ENCODE measurements at regions not wholly inside any gene's neighbourhood (a gene's known extent, or its start where the extent isn't known, plus 50 kb on each side); places are given as distances from the start of the nearest gene placed in this dataset.

GRCh38 chr6:8529250-8529649 is 93.9 kb upstream of the SLC35B3 start:
- TF ChIP-seq POLR2AphosphoS5 (IDR thresholded peaks at IDR 0.05; ENCODE audit: low read depth, low read length), result no peak
- no peak for TF ChIP-seq FOXP2 (optimal IDR thresholded peaks at IDR 0.05; ENCODE audit: borderline replicate concordance, extremely low read depth, extremely low read length, insufficient read depth)
- no peak for TF ChIP-seq TAF1 (IDR thresholded peaks at IDR 0.05; ENCODE audit: borderline replicate concordance, insufficient read depth, low read length)
- no peak for TF ChIP-seq SIN3A (IDR thresholded peaks at IDR 0.05; ENCODE audit: borderline replicate concordance, insufficient read depth, low read length)
- TF ChIP-seq, protein P1, sequence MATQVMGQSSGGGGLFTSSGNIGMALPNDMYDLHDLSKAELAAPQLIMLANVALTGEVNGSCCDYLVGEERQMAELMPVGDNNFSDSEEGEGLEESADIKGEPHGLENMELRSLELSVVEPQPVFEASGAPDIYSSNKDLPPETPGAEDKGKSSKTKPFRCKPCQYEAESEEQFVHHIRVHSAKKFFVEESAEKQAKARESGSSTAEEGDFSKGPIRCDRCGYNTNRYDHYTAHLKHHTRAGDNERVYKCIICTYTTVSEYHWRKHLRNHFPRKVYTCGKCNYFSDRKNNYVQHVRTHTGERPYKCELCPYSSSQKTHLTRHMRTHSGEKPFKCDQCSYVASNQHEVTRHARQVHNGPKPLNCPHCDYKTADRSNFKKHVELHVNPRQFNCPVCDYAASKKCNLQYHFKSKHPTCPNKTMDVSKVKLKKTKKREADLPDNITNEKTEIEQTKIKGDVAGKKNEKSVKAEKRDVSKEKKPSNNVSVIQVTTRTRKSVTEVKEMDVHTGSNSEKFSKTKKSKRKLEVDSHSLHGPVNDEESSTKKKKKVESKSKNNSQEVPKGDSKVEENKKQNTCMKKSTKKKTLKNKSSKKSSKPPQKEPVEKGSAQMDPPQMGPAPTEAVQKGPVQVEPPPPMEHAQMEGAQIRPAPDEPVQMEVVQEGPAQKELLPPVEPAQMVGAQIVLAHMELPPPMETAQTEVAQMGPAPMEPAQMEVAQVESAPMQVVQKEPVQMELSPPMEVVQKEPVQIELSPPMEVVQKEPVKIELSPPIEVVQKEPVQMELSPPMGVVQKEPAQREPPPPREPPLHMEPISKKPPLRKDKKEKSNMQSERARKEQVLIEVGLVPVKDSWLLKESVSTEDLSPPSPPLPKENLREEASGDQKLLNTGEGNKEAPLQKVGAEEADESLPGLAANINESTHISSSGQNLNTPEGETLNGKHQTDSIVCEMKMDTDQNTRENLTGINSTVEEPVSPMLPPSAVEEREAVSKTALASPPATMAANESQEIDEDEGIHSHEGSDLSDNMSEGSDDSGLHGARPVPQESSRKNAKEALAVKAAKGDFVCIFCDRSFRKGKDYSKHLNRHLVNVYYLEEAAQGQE (IDR thresholded peaks at IDR 0.05; ENCODE audit: insufficient read depth in 1 of 2, low read depth in 2 of 2, low read length in 2 of 2), result no peak

DNA sequence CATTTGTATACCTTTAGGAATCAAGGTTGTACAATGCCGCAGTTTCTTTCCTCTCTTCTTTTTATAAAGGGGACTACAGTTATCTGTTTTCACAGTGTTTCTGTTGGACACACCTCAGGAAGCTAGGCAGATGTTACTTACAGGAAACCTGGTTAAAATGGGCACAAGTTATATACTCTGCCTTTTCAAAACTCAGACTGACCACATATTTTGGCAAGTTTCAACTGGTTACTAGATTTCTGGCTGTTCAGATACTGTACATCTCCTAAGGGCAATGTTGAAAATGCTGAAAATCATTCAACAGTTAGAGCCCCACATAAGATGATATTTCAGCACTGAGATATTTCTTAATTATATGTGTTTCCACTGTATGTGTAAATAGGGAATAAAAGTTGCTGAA is 92.5 kb upstream of the SLC35B3 start:
- TF ChIP-seq POLR2AphosphoS5 (IDR thresholded peaks at IDR 0.05; ENCODE audit: low read depth, low read length) (no peak), SIN3A (IDR thresholded peaks at IDR 0.05; ENCODE audit: borderline replicate concordance, insufficient read depth, low read length) (no peak), TAF1 (IDR thresholded peaks at IDR 0.05; ENCODE audit: borderline replicate concordance, insufficient read depth, low read length) (no peak), FOXP2 (optimal IDR thresholded peaks at IDR 0.05; ENCODE audit: borderline replicate concordance, extremely low read depth, extremely low read length, insufficient read depth) (no peak)
- TF ChIP-seq, protein P1 (IDR thresholded peaks at IDR 0.05; ENCODE audit: insufficient read depth in 1 of 2, low read depth in 2 of 2, low read length in 2 of 2), result no peak

- TF ChIP-seq TAF1 (IDR thresholded peaks at IDR 0.05; ENCODE audit: borderline replicate concordance, insufficient read depth, low read length) (no peak), SIN3A (IDR thresholded peaks at IDR 0.05; ENCODE audit: borderline replicate concordance, insufficient read depth, low read length) (no peak), POLR2AphosphoS5 (IDR thresholded peaks at IDR 0.05; ENCODE audit: low read depth, low read length) (no peak), FOXP2 (optimal IDR thresholded peaks at IDR 0.05; ENCODE audit: borderline replicate concordance, extremely low read depth, extremely low read length, insufficient read depth) (no peak)
- TF ChIP-seq, protein P1 (IDR thresholded peaks at IDR 0.05; ENCODE audit: insufficient read depth in 1 of 2, low read depth in 2 of 2, low read length in 2 of 2), result no peak
Measured at GRCh38 chr6:8526624-8527023, 91.3 kb upstream of the SLC35B3 start.

DNA sequence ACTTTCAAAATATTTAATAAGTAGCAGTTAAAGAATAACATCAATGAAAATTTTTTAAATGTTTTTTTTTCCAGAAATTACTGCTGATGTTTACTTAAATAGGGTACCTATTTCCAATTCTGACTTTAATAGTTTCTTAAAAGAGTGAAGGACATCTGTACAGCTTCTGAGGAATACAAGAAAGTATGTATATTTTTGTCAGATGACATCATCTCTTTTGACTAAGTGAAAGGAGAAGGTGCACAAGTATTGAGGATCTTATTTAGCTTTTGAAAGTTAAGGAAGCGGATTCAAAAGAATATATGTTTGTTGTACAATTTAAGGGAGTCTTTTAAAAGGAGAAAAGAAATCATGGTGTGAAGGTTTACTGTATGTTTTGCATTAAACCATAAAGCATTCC is 90.0 kb upstream of the SLC35B3 start:
- TF ChIP-seq, protein P1 (IDR thresholded peaks at IDR 0.05; ENCODE audit: insufficient read depth in 1 of 2, low read depth in 2 of 2, low read length in 2 of 2), result no peak
- TF ChIP-seq SIN3A (IDR thresholded peaks at IDR 0.05; ENCODE audit: borderline replicate concordance, insufficient read depth, low read length) (no peak), FOXP2 (optimal IDR thresholded peaks at IDR 0.05; ENCODE audit: borderline replicate concordance, extremely low read depth, extremely low read length, insufficient read depth) (no peak), POLR2AphosphoS5 (IDR thresholded peaks at IDR 0.05; ENCODE audit: low read depth, low read length) (no peak), TAF1 (IDR thresholded peaks at IDR 0.05; ENCODE audit: borderline replicate concordance, insufficient read depth, low read length) (no peak)

DNA sequence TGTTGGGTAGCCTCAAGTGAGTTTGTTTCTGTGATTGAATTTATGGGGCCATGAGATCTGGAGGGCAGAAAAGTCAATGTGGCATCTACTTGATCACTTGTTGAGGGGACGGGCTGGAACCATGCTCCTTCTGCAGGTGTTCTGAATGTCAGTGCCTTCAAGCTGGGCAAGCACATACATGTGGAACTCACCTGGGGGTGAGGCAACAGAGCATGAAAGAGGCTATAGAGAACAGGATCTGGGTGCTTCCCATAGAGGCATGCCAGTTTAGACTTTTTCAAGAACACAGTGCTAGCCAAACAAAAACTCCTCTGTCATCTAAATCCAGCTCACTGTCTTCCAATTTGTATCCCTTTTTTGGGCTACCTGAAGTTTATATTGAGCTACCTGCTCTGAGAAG is 77.8 kb upstream of the SLC35B3 start:
- TF ChIP-seq FOXP2 (optimal IDR thresholded peaks at IDR 0.05; ENCODE audit: borderline replicate concordance, extremely low read depth, extremely low read length, insufficient read depth) (no peak), POLR2AphosphoS5 (IDR thresholded peaks at IDR 0.05; ENCODE audit: low read depth, low read length) (no peak), TAF1 (IDR thresholded peaks at IDR 0.05; ENCODE audit: borderline replicate concordance, insufficient read depth, low read length) (no peak), SIN3A (IDR thresholded peaks at IDR 0.05; ENCODE audit: borderline replicate concordance, insufficient read depth, low read length) (no peak)
- TF ChIP-seq, protein P1 (IDR thresholded peaks at IDR 0.05; ENCODE audit: insufficient read depth in 1 of 2, low read depth in 2 of 2, low read length in 2 of 2), result no peak

Data from PFSK-1 (cell line).